HPDE6-E6E7 (cell line): ENCODE measurements at regions not wholly inside any gene's neighbourhood (a gene's known extent, or its start where the extent isn't known, plus 50 kb on each side); places are given as distances from the start of the nearest gene placed in this dataset.

Experiments used
- DNase-seq: peaks from one replicate; pipeline ENCODE4 v3.0.0; 2011; ENCODE audit warnings: missing footprints; ENCODE audit errors: extremely low spot score

DNA sequence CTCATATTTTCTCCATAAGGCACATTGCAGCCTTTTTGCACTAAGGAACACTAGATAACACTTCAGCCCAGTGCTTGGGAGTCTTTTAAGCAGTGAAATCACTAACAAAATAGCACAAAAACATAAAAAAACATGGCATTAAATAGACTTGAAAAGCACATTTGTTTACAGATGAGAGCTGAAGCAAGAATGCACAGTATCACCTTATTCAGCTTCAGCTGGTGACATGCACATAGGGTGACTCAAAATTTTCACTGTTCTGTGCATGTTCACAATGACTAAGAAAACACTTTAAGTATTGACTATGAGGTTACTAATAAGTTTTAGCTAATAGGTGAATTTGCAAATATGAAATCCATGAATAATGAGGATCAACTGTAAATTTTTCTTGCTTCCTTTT, 293.9 kb upstream of the TARS1 start:
- no peak for DNase-seq

DNA sequence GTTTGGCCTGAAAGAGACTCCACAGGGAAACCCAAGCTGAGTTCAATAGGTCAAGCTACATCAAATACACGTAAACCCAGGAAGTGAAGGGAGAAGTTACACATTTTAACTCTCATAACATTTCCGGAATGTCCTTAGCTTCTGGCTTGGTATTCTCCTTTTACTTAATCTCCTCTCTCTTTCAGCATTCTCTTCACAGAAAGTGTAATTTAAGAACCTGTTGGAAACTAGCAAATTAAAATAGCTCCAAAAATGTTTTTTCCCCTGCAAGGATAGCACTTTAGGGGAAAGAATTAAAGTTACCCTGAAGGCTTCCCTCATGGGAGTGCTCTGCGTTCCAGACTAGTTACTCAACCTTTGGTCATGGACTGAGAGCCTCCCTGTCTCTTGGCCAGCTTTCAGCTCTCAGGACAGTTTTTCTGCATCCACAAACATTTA, 292.7 kb upstream of the TARS1 start:
- DNase-seq = peak; percentile 49

DNA sequence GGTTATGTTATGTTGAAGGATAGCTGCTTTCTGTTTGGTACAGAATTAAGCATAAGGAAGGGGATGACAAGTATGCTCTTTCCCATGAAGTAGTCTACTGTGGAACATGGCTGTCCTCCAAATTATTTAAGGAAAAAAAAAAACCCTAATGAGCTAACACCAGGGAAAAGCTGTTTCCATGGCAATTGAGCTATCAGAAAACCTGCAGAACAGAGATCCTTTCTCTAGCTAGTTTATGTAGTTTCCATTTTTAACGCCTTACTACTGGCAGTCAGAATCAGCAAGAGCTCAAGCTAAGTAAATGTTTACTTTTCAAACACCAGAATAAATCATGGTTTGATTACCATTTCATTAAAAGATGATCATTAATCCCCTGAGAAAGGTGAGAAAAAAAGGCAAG, 287.4 kb upstream of the TARS1 start:
- no peak for DNase-seq

DNA sequence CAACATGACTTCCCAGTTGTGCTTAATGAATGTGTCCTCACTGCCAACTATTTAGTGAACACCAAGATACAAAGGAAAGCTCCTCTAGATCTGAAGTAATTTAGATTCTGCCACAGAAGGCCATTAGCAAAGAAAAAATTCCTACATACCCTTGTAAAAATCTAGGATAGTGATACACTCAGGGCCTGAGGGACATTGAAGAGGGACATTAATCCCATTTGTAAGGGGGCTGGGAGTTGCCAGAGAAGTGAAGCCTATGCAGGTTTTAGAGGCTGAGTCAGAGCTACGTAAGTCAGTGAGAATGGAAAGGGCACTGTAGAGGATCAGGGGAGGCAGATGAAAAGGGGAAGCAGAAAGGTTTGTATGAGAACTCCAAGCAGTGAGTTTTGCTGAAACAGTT, 286.9 kb upstream of the TARS1 start:
- DNase-seq = no peak

DNA sequence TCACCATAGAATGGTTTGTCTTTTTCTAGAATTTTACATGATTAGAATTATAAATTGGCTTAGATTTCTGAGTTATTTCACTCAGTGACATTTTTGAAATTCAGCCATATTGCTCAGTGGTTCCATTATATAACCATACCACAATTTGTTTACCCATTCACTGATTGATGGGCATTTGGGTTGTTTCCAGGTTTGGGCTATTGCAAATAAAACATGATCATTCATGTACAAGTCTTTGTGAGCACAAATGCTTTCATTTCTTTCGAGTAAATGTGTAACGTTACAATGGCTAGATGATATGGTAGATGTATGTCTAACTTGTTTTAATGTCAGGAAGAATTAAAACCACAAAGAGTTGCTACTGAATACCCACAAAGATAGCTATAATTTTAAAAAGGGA, 279.9 kb upstream of the TARS1 start:
- no peak for DNase-seq

DNA sequence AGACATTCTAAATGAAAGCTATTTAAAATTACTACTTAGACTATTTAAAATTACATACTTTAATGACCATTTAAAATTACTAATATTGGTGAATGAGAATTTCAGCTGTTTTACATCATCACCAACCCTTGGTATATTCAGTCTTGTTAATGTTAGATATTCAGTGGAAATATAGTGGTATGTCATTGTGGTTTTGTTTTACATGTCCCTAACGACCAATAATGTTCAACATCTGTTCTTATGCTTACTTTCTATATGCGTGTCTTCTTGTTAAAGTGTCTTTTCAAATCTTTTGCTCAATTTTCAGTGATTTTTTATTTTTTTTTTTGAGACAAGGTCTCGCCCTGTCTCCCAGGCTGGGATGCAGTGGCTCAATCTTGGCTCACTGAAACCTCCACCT, 279.3 kb upstream of the TARS1 start:
- DNase-seq = no peak

DNA sequence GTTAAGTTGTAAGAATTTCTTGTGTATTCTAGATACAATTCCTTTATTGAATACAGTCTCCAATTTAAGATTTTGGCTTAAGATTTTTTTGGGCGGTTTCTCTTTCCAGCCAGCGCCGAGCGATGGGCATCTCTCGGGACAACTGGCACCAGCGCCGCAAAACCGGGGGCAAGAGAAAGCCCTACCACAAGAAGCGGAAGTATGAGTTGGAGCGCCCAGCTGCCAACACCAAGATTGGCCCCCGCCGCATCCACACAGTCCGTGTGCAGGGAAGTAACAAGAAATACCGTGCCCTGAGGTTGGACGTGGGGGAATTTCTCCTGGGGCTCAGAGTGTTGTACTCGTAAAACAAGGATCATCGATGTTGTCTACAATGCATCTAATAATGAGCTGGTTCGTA, 278.7 kb upstream of the TARS1 start:
- DNase-seq = no peak

DNA sequence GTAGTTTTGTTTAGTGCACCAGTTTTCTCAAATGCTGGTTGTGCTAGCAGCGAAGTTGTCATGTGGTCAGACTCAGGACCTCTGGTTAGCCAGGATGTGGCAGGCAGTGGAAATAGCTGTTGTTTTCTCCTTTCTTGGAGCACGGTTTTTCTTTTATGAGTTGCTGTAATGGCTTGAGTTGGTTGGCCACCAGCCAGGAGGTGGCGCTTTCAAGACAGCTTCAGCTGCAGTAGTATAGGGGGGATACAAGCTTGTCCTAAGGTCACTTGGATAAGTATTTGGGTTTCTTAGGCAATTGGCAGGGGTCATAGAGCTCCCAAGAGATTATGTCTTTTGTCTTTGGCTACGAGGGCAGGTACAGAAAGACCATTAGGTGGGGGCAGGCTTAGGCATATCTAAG, 274.2 kb upstream of the TARS1 start:
- no peak for DNase-seq

DNA sequence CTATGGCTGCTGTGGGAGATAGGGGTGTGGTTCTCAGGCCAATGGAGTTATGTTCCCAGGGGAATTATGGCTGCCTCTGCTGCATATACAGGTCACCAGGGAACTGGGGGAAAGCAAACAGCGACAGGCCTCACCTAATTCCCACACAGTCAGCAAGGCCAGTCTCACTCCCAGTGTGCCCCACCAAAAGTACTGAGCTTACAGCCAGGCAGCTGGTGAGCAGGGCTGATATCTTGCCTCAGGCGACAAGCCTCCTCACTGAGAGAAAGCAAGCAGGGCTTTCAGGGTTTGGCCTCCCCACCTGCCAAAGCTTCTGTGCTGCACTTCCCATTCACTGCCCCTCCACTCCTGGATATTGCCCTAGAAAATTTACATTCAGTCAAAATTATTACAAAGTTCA, 273.8 kb upstream of the TARS1 start:
- DNase-seq = no peak

DNA sequence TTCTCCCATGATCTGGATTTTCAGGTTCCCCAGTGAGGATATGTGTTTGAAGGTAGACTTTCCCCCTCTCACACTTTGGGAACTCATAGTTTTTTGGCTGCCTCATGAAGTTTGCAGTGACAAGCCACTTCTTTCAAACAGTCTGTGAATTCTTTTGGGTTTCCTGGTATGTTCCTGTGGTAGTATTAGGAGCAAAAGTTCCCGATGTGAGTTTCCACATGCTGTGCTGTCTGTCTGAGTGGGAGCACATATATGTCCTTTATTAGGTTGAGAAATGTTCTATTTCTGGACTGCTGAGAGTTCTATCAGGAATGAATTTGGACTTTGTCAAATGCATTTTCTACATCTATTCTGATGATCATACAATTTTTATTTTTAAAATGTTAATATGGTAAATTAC, 273.2 kb upstream of the TARS1 start:
- no peak for DNase-seq

DNA sequence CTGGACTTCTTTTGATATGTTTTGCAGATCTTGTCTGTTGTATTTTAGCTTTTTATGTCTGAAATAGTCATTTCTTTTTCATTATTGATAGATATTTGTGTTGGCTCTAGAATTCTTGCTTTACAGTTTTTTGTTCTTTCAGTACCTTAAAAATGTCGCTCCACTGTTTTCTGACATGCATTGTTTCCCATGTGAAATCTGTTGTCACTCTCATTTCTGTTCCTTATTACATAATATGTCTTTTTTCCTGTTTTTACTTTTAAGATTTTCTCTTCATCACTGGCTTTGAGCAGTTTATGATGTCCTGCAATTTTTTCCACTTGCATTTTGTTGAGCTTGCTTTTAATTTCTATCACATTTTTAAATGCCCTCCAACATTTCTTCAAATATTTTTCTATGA, 270.4 kb upstream of the TARS1 start:
- no peak for DNase-seq

DNA sequence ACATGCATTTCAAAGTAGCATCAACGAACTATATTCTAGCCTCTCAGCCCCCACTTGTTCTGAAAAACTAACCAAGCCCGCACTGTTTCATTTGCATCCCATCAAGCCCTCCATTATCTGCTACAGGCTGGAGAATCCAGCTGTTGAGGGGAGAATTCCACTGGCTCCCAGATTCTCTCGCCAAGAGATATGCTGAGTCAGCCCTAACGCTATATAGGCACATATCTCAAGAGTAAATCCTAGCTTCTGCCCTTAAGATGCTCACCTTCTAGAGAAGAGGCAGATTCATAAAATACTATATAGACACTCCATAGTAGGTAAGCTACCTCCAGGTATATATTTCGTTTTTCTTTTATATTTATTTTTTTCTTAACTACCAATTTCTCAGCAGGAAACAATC, 266.4 kb upstream of the TARS1 start:
- no peak for DNase-seq

DNA sequence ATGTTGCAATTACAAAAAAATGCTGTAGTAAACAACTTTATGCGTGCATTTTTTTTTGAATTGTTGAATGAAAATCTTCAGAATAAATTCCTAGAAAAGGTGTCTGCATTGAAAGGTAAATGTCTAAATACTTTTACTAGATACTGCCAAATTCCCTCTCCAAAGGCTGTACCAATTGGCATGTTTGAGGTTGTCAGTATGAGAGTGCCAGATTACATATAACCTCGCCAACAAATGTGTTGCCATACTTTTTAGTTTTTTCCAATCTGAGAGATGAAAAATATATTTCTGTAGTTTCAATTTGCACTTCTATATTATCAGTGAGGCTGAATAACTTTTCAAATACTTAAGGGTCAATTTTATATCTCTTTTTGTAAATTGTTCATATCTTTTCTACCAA, 261.5 kb upstream of the TARS1 start:
- no peak for DNase-seq

DNA sequence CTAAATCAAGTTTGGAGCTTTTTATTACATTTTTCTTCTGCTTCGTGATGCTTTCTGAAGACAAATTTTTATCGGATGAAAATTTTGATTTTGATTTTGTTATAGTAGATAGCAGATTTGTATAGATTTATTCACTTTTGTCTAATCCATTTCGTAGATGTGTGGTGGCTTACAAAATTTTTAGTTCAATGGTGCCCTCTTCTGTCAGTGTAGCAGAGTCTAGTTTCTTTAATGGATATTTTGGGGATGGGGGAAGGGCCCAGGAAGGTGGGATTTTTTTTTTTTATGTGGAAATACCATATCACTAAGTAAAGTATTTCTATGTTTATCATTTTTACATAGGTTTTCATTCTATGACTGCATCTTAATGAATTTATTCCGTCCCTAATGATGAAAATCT, 259.9 kb upstream of the TARS1 start:
- peak; percentile 3 for DNase-seq

DNA sequence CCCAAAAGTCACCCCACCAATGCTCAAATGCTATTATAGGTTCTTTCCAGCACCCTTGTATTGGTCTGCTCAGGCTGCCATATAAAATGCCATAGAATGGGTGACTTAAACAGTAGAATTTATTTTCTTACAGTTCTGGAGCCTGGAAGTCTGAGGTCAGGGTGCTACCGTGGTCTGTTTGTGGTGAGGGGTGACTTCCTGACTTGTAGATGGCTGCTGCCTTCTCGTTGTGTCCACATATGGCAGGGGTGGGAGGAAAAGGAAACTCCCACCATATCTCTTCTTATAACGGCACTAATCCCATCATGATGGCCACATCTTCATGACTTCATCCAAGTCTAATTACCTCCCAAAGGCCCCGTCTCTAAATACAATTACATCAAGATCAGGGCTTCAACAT, 257.8 kb upstream of the TARS1 start:
- DNase-seq = no peak

DNA sequence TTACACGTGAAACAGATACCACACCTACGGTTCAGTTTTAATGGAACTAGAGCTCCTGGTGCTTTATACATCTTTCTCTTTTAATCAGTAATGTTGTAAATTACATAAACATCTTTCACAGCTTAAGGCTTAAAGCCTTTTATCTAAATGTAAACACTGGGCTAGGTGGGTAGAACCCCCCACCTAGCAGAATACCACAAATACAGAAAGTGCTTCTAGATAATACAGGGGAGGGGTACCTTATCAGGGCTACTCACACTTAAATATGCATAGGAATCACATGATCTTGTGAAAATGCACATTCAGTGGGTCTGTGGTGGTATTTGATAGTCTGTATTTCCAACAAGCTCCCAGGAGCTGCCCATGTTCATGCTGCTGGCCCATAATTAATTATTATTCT, 256.4 kb upstream of the TARS1 start:
- no peak for DNase-seq

DNA sequence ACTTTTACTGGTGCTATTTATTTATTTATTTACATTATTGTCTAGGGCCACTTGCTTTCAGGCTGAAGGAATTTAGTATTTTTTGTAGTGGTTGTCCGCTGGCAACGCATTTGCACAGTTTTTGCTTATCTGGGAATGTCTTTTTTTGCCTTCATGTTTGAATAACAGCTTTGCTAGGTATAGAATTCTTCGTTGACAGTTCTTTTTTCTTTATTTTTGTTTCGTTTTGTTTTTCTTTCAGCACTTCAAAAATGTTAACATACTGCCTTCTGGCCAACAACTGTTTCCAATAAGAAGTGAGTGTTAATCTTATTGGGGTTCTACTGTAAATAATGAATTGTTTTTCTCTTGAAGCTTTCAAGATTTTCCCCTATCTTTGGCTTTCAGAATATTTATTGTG, 252.7 kb upstream of the TARS1 start:
- DNase-seq = no peak

DNA sequence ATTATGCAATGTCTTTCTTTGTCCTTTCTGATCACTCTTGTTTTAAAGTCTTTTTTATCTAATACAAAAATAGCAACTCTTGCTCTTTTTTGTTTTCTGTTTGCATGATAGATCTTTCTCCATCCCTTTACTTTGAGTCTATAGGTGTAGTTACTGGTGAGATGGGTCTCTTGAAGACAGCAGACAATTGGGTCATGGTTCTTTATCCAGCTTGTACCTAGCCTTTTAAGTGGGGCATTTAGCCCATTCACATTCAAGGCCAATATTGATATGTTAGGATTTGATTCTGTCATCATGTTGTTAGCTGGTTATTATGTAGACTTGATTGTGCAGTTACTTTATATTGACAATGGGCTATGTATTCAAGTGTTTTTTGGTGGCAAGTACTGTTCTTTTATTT, 245.9 kb upstream of the TARS1 start:
- DNase-seq = no peak

DNA sequence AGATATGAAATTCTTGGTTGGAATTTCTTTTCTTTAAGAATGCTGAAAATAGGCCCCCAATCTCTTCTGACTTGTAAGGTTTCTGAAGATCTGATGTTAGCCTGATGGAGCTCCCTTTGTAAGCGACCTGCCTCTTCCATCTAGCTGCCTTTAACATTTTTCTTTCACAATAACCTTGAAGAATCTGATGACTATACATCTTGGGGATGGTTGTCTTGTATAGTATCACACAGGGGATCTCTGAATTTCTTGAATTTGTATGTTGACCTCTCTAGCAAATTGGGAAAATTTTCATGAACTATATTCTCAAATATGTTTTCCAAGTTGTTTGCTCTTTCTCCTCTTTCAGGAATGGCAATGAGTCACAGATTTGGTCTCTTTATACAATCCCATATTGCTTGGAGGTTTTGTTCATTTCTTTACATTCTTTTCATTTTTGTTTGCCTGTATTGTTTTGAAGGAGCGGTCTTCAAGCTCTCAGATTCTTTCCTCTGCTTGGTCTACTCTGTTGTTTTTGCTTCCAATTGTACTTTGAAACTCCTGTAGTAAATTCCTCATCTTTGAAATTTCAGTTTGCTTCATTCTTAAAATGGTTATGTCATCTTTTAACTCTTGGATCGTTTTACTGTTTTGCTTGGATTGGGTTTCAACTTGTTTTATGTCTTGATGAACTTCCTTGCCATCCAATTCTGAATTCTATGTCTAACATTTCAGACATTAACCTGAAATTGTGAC, 245.2 kb upstream of the TARS1 start:
- no peak for DNase-seq

DNA sequence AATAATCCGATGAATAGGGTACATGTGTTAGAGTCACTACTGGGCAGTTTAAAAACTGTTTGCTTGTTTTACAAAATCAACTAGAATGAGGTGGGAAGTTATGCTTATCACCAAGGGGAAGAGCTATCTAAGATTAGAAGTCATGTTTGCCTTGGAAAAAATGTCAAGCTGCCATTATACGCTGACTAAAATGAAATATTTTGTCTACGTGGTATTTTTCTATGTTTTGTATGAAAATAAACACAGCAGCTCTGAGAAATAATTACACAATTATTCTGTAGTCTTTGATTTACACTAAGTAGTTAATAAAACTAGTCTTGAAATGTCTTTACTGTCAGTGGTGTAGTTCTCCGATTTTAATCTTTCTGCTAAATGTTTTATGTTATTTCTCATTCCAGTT, 241.9 kb upstream of the TARS1 start:
- no peak for DNase-seq

DNA sequence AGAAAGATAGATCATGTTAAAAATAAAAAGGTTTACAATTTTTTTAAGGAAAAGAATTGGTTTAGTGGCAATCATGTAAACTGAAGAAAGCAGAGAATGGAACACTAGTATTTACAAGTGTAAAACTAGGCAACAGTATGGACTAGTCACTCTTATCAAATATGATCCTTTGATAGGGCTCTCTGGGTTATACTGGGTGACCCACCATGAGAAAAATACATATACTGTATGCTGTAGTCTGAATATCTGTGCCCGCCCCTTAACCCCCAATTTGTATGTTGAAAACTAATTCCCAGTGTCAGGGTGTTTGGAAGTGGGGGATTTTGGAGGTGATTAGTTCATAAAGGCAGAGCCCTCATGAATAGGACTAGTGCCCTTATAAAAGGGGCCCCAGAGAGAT, 236.8 kb upstream of the TARS1 start:
- no peak for DNase-seq

DNA sequence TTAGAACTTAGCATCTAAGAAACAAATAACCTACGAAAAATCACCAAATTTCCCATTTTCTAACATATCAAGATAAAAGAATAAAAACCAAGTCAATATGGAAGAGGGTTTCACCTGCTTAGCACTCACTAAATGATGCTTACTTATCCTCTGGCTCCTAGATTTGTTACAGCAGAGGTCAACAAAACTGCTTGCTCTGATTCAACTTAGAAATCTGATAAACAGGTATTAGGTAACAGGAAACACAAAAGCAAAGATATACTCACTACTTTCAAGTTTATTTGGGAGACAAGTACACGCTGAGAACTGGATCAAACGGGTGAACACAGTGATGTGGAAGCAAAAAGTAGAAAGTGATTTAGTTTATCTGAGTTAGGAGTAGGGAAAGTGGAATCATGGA, 235.7 kb upstream of the TARS1 start:
- DNase-seq = no peak

DNA sequence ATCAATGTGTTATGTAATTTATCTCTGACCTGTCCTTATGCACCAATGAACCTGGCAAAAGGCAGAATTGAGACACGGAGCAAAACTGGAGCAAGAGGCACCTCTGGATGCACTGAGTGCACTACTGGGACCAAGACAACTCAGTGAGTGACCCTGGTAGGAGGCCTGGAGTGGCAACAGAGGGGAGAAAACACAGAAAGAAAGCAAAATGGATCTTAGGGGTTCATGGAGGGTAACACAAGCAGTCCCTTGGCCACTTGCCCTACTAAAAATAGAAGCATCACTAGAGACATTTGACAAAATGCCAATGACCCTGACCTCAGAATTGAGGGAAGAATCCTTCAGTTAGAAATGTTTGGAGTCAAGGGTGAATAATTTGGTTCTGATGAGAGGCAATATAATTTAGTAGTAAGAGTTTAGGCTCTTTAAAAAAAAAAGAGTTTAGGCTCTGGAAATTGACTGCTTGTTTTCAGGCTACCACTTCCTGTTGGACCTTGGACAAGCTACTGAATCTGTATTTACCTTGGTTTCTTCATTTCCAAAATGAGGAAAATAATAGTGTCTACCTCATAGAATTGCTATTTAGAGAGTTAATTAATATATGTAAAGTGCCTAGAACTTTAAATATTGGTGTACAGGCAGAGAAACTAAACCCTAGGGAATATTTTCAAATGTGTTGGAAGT, 234.9 kb upstream of the TARS1 start:
- no peak for DNase-seq

DNA sequence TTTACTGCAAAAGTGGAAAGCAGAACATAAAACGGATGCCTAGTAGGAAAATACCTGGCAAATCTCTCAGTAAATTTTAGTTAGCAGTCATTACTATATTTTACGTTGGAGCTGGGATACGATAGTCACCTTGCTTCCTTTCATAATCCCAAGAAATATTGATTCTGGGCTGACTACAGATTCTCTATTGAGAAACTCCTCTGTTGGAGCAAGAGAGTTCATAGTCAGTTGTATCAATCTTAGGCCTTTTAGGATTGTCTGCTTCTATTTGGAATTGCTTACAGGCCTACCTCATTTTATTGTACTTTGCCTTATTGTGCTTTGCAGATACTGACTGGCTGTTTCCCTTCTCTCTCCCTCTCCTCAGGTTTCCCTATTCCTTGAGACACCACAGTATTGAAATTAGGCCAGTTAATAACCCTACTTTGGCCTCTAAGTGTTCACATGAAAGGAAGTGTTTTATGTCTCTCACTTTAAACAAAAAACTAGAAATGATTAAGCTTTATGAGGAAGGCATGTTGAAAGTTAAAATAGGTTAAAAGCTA, 233.7 kb upstream of the TARS1 start:
- no peak for DNase-seq
